ENCODE measurements at regions not wholly inside any gene's neighbourhood (a gene's known extent, or its start where the extent isn't known, plus 50 kb on each side); places are given as distances from the start of the nearest gene placed in this dataset.

GRCh38 chr6:139927742-139928305 lies 553.4 kb upstream of the CITED2 start:
- DNase-seq (ENCODE audit: low read depth, low spot score) = no peak
- H3K9me3 ChIP-seq (ENCODE audit: insufficient read depth, low read length) = no peaks in the 10 kb centered on the region
- TF ChIP-seq ZNF274 (IDR thresholded peaks at IDR 0.05; ENCODE audit: low read depth, low read length) = no peak
- TF ChIP-seq SUZ12 (IDR thresholded peaks at IDR 0.05; ENCODE audit: extremely low read depth, insufficient read depth, insufficient read length) = no peak
- TF ChIP-seq YY1 (IDR thresholded peaks at IDR 0.05; ENCODE audit: insufficient read depth, insufficient read length) = no peak
- H3K36me3 ChIP-seq (ENCODE audit: insufficient read depth, insufficient read length, low read length) = no peaks in the 10 kb centered on the region
- no peak overlapping the region for H3K4me3 ChIP-seq (ENCODE audit: insufficient read length, low read depth)
- H3K4me1 ChIP-seq (ENCODE audit: insufficient read depth, insufficient read length) = no peaks in the 10 kb centered on the region
- no peak overlapping the region for H3K9ac ChIP-seq (ENCODE audit: insufficient read length, low read depth)
- H3K27me3 ChIP-seq (ENCODE audit: insufficient read depth, insufficient read length) = no peaks in the 10 kb centered on the region

DNA sequence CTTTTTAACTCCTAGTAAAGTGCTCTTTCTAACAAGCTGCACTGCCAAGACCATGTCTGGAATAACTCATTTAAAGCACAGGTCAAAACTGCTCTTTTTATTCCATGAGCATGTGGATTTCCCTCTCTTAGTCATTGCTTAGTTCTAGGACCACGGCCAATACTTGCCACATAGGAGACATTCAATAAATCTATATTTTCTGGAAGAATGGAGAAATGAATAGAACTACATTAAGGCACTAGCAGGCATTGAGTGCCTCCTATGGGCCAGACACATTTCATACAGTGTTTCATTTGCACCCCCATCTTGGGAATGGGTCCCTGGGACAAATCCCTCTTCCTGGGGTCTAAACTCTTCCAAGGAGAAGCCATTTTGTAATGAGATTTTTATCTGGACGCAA lies 552.8 kb upstream of the CITED2 start:
- no peaks in the 10 kb centered on the region for H3K9me3 ChIP-seq (ENCODE audit: insufficient read depth, low read length)
- H3K4me3 ChIP-seq (ENCODE audit: insufficient read length, low read depth) = no peak overlapping the region
- H3K9ac ChIP-seq (ENCODE audit: insufficient read length, low read depth) = no peak overlapping the region
- H3K4me1 ChIP-seq (ENCODE audit: insufficient read depth, insufficient read length) = no peaks in the 10 kb centered on the region
- H3K27me3 ChIP-seq (ENCODE audit: insufficient read depth, insufficient read length) = no peaks in the 10 kb centered on the region
- TF ChIP-seq YY1 (IDR thresholded peaks at IDR 0.05; ENCODE audit: insufficient read depth, insufficient read length) = no peak
- TF ChIP-seq ZNF274 (IDR thresholded peaks at IDR 0.05; ENCODE audit: low read depth, low read length) = no peak
- TF ChIP-seq SUZ12 (IDR thresholded peaks at IDR 0.05; ENCODE audit: extremely low read depth, insufficient read depth, insufficient read length) = no peak
- DNase-seq (ENCODE audit: low read depth, low spot score) = no peak
- H3K36me3 ChIP-seq (ENCODE audit: insufficient read depth, insufficient read length, low read length) = no peaks in the 10 kb centered on the region

DNA sequence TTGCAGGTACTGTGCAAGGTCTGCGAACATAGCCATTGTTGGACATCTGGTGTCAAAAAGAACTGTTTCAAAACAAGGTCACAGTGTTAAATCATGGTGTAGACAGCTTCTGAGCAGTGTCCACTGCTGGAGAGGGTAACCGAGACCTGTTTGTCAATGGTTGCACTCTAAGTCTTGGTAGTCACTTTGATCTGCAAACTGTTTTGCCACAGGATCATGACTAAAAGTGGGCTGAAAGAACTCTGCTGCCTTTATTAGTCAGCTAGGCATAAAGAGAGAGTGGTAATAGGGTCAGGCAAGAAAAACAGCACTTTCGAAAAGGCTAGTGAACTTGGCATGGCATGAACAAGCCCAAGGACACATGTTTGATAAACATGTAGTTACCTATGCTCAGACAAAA lies 552.3 kb upstream of the CITED2 start:
- Histone ChIP-seq H3K9ac (ENCODE audit: insufficient read length, low read depth) (no peak overlapping the region), H3K4me3 (ENCODE audit: insufficient read length, low read depth) (no peak overlapping the region), H3K9me3 (ENCODE audit: insufficient read depth, low read length) (no peaks in the 10 kb centered on the region), H3K36me3 (ENCODE audit: insufficient read depth, insufficient read length, low read length) (no peaks in the 10 kb centered on the region), H3K4me1 (ENCODE audit: insufficient read depth, insufficient read length) (no peaks in the 10 kb centered on the region), H3K27me3 (ENCODE audit: insufficient read depth, insufficient read length) (no peaks in the 10 kb centered on the region)
- DNase-seq (ENCODE audit: low read depth, low spot score) = no peak
- TF ChIP-seq ZNF274 (IDR thresholded peaks at IDR 0.05; ENCODE audit: low read depth, low read length) = no peak
- TF ChIP-seq SUZ12 (IDR thresholded peaks at IDR 0.05; ENCODE audit: extremely low read depth, insufficient read depth, insufficient read length) = no peak
- TF ChIP-seq YY1 (IDR thresholded peaks at IDR 0.05; ENCODE audit: insufficient read depth, insufficient read length) = no peak

- no peaks in the 10 kb centered on the region for H3K9me3 ChIP-seq (ENCODE audit: insufficient read depth, low read length)
- no peaks in the 10 kb centered on the region for H3K4me1 ChIP-seq (ENCODE audit: insufficient read depth, insufficient read length)
- H3K36me3 ChIP-seq (ENCODE audit: insufficient read depth, insufficient read length, low read length) = no peaks in the 10 kb centered on the region
- TF ChIP-seq ZNF274 (IDR thresholded peaks at IDR 0.05; ENCODE audit: low read depth, low read length) = no peak
- TF ChIP-seq YY1 (IDR thresholded peaks at IDR 0.05; ENCODE audit: insufficient read depth, insufficient read length) = no peak
- TF ChIP-seq SUZ12 (IDR thresholded peaks at IDR 0.05; ENCODE audit: extremely low read depth, insufficient read depth, insufficient read length) = no peak
- H3K4me3 ChIP-seq (ENCODE audit: insufficient read length, low read depth) = no peak overlapping the region
- no peaks in the 10 kb centered on the region for H3K27me3 ChIP-seq (ENCODE audit: insufficient read depth, insufficient read length)
- DNase-seq (ENCODE audit: low read depth, low spot score) = no peak
- H3K9ac ChIP-seq (ENCODE audit: insufficient read length, low read depth) = no peak overlapping the region
Measured at GRCh38 chr6:139925894-139926641, 551.6 kb upstream of the CITED2 start.

GRCh38 chr6:139923964-139924475 lies 549.6 kb upstream of the CITED2 start:
- no peak for TF ChIP-seq YY1 (IDR thresholded peaks at IDR 0.05; ENCODE audit: insufficient read depth, insufficient read length)
- TF ChIP-seq ZNF274 (IDR thresholded peaks at IDR 0.05; ENCODE audit: low read depth, low read length) = no peak
- TF ChIP-seq SUZ12 (IDR thresholded peaks at IDR 0.05; ENCODE audit: extremely low read depth, insufficient read depth, insufficient read length) = no peak
- Histone ChIP-seq H3K4me3 (ENCODE audit: insufficient read length, low read depth) (no peak overlapping the region), H3K9ac (ENCODE audit: insufficient read length, low read depth) (no peak overlapping the region), H3K27me3 (ENCODE audit: insufficient read depth, insufficient read length) (no peaks in the 10 kb centered on the region), H3K36me3 (ENCODE audit: insufficient read depth, insufficient read length, low read length) (no peaks in the 10 kb centered on the region), H3K4me1 (ENCODE audit: insufficient read depth, insufficient read length) (no peaks in the 10 kb centered on the region), H3K9me3 (ENCODE audit: insufficient read depth, low read length) (no peaks in the 10 kb centered on the region)
- no peak for DNase-seq (ENCODE audit: low read depth, low spot score)

DNA sequence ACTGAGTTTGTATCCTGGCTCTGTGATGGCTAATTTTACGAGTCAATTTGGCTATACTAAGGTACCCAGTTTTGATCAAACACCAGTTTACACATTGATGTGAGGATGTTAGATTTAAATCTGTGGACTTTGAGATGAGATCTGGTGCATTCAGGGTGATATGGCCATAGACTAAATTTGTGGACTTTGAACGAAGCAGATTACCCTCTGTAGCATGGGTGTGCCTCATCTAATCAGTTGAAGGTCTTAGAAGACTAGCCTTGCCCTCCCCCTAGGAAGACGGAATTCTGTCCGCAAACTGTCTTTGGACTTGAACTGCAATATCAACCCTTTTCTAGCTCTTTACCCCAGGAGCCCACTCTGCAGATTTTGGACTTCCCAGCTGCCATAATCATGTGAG lies 547.8 kb upstream of the CITED2 start:
- no peaks in the 10 kb centered on the region for H3K9me3 ChIP-seq (ENCODE audit: insufficient read depth, low read length)
- TF ChIP-seq YY1 (IDR thresholded peaks at IDR 0.05; ENCODE audit: insufficient read depth, insufficient read length) = no peak
- TF ChIP-seq SUZ12 (IDR thresholded peaks at IDR 0.05; ENCODE audit: extremely low read depth, insufficient read depth, insufficient read length) = no peak
- no peak for DNase-seq (ENCODE audit: low read depth, low spot score)
- no peaks in the 10 kb centered on the region for H3K27me3 ChIP-seq (ENCODE audit: insufficient read depth, insufficient read length)
- H3K36me3 ChIP-seq (ENCODE audit: insufficient read depth, insufficient read length, low read length) = no peaks in the 10 kb centered on the region
- H3K9ac ChIP-seq (ENCODE audit: insufficient read length, low read depth) = no peak overlapping the region
- H3K4me3 ChIP-seq (ENCODE audit: insufficient read length, low read depth) = no peak overlapping the region
- H3K4me1 ChIP-seq (ENCODE audit: insufficient read depth, insufficient read length) = no peaks in the 10 kb centered on the region

- no peak for DNase-seq (ENCODE audit: low read depth, low spot score)
- Histone ChIP-seq H3K36me3 (ENCODE audit: insufficient read depth, insufficient read length, low read length) (no peaks in the 10 kb centered on the region), H3K4me1 (ENCODE audit: insufficient read depth, insufficient read length) (no peaks in the 10 kb centered on the region), H3K9me3 (ENCODE audit: insufficient read depth, low read length) (no peaks in the 10 kb centered on the region), H3K4me3 (ENCODE audit: insufficient read length, low read depth) (no peak overlapping the region), H3K27me3 (ENCODE audit: insufficient read depth, insufficient read length) (no peaks in the 10 kb centered on the region), H3K9ac (ENCODE audit: insufficient read length, low read depth) (no peak overlapping the region)
- TF ChIP-seq YY1 (IDR thresholded peaks at IDR 0.05; ENCODE audit: insufficient read depth, insufficient read length) (no peak), SUZ12 (IDR thresholded peaks at IDR 0.05; ENCODE audit: extremely low read depth, insufficient read depth, insufficient read length) (no peak), ZNF274 (IDR thresholded peaks at IDR 0.05; ENCODE audit: low read depth, low read length) (no peak)
Measured at GRCh38 chr6:139920776-139921100, 546.3 kb upstream of the CITED2 start.
